K562 (cell line): ENCODE measurements at regions not wholly inside any gene's neighbourhood (a gene's known extent, or its start where the extent isn't known, plus 50 kb on each side); places are given as distances from the start of the nearest gene placed in this dataset.

Experiments
- ATAC-seq: fragments of 200-7000 bp; cut with Tn5 transposase; 3 replicates; pipeline ENCODE4 v1.9.1; 2020; ENCODE audit warnings: moderate library complexity
- BruUV-seq: library from RNA; stranded (reverse); fragments of 400-500 nt; replicated peaks from 2 replicates; lab custom pipeline; 2021; lab: Mats Ljungman, UMichigan
- CTCF ChIA-PET: fragments of 300-600 bp; formaldehyde crosslinking; extraction: SDS; loops from one replicate; lab custom pipeline; 2021; ENCODE audit warnings: low intra/inter-chr PET ratio; lab: Yijun Ruan, JAX
- POLR2A ChIA-PET: fragments of 300-600, 350-650 bp; sonication (Branson Sonifier 250); formaldehyde crosslinking; extraction: SDS; loops from one replicate; lab custom pipeline; 2021; ENCODE audit warnings: antibody characterized with exemption, inconsistent platforms; lab: Yijun Ruan, JAX
- DNase-seq, 4 experiments: peaks; one replicate each; pipeline versions ENCODE4 v3.0.0 to v3.0.0-alpha.2; 2011 to 2018; ENCODE audit warnings: low spot score in 3 of 4, mixed read lengths in 3 of 4; ENCODE audit errors: extremely low read depth in 1 of 4
- FAIRE-seq: peaks from 2 replicates; lab custom pipeline; 2011; peaks lifted over from hg19 to GRCh38; lab: Jason Lieb, UNC
- H2AFZ ChIP-seq: 2 replicates; pipeline ENCODE4 v1.6.0; 2011; ENCODE audit warnings: low read depth, low read length, control low read depth, inconsistent platforms
- H3K27ac ChIP-seq: fragments of 200-600 bp; 3 replicates; pipeline ENCODE4 v1.8.0; 2011; ENCODE audit warnings: low read depth, mild to moderate bottlenecking, control low read depth, inconsistent platforms, low read length, moderate library complexity, mixed read lengths; ENCODE audit errors: extremely low read depth
- H3K27me3 ChIP-seq, 2 experiments: fragments of 300-600 bp in 1 of 2; 2 replicates in 1 of 2; 3 replicates in 1 of 2; pipeline versions ENCODE4 v1.6.0 to v1.8.0; 2011; ENCODE audit warnings: inconsistent platforms in 2 of 2, low read length in 2 of 2, mild to moderate bottlenecking in 1 of 2, mixed read lengths in 1 of 2, moderate library complexity in 1 of 2; ENCODE audit not compliant: control insufficient read depth in 2 of 2, insufficient read depth in 2 of 2
- H3K36me3 ChIP-seq: fragments of 300-600 bp; 3 replicates; pipeline ENCODE4 v1.8.0; 2011; ENCODE audit warnings: mild to moderate bottlenecking, low read length, inconsistent platforms; ENCODE audit not compliant: control insufficient read depth, insufficient read depth
- H3K4me1 ChIP-seq, 2 experiments: fragments of 200-600 bp in 1 of 2; replicated peaks in 1 of 2; 2 replicates in 1 of 2; 3 replicates in 1 of 2; pipeline versions ENCODE4 v1.5.1 to v1.8.0; 2011; ENCODE audit warnings: inconsistent platforms in 2 of 2, low read length in 2 of 2, mild to moderate bottlenecking in 1 of 2, mixed read lengths in 1 of 2, moderate library complexity in 1 of 2; ENCODE audit not compliant: control insufficient read depth in 2 of 2, insufficient read depth in 2 of 2
- H3K4me2 ChIP-seq: 2 replicates; pipeline ENCODE4 v1.6.1; 2011; ENCODE audit warnings: low read length, control low read depth, inconsistent platforms, mixed read lengths; ENCODE audit not compliant: insufficient read depth
- H3K4me3 ChIP-seq: fragments of 200-600 bp; sonication (generic), shearing (Covaris generic); 2 replicates; pipeline ENCODE4 v1.5.1; 2016; ENCODE audit warnings: control low read depth, inconsistent platforms
- H3K79me2 ChIP-seq: fragments of 200-600 bp; 3 replicates; pipeline ENCODE4 v1.8.0; 2011; ENCODE audit warnings: low read length, inconsistent platforms; ENCODE audit not compliant: control insufficient read depth, insufficient read depth
- H3K9ac ChIP-seq, 2 experiments: 2 replicates each; pipeline versions ENCODE4 v1.6.0 to v1.6.1; 2011; ENCODE audit warnings: low read depth in 2 of 2, low read length in 2 of 2, control low read depth in 1 of 2, inconsistent platforms in 1 of 2, mild to moderate bottlenecking in 1 of 2, mixed read lengths in 1 of 2; ENCODE audit not compliant: insufficient read depth in 1 of 2
- H3K9me1 ChIP-seq: one replicate; pipeline ENCODE4 v1.6.0; 2011; ENCODE audit warnings: inconsistent platforms, mild to moderate bottlenecking, low read length, moderate library complexity; ENCODE audit not compliant: control insufficient read depth, insufficient read depth
- H3K9me3 ChIP-seq: replicated peaks from 2 replicates; pipeline ENCODE4 v1.5.1; 2011; ENCODE audit warnings: low read depth, low read length, inconsistent platforms; ENCODE audit not compliant: control insufficient read depth, insufficient read depth
- H4K20me1 ChIP-seq: replicated peaks from 2 replicates; pipeline ENCODE4 v1.6.1; 2011; ENCODE audit warnings: low read length, inconsistent platforms, mixed read lengths; ENCODE audit not compliant: control insufficient read depth, insufficient read depth
- C11orf30 ChIP-seq: fragments of 450-650 bp; IDR thresholded peaks from 2 replicates; pipeline ENCODE4 v1.6.1; 2016; ENCODE audit warnings: low read depth, mild to moderate bottlenecking
- ESRRA ChIP-seq: fragments of 450-650 bp; IDR thresholded peaks from 2 replicates; pipeline ENCODE4 v1.6.1; 2014; ENCODE audit warnings: low read depth, mild to moderate bottlenecking, moderate library complexity, borderline replicate concordance
- FOXP1 ChIP-seq: sonication (generic); formaldehyde crosslinking; IDR thresholded peaks from 2 replicates; pipeline ENCODE4 v1.8.0; 2022; ENCODE audit warnings: mild to moderate bottlenecking, missing genetic modification reagents
- GABPB1 ChIP-seq: sonication (generic); formaldehyde crosslinking; IDR thresholded peaks from 2 replicates; pipeline ENCODE4 v1.8.0; 2022; ENCODE audit warnings: mild to moderate bottlenecking, missing genetic modification reagents
- HNRNPL ChIP-seq: fragments of 200-400 bp; formaldehyde crosslinking; IDR thresholded peaks from 2 replicates; pipeline ENCODE4 v1.6.1; 2017; ENCODE audit warnings: low read depth, mild to moderate bottlenecking, low read length
- MIER1 ChIP-seq: fragments of 450-650 bp; IDR thresholded peaks from 2 replicates; pipeline ENCODE4 v1.6.1; 2016; ENCODE audit warnings: antibody characterized with exemption, mild to moderate bottlenecking, low read depth
- NFIX ChIP-seq: fragments of 250-450 bp; sonication (Bioruptor Pico); IDR thresholded peaks from 2 replicates; pipeline ENCODE4 v1.4.0; 2020; ENCODE audit warnings: low read depth, mild to moderate bottlenecking, moderate library complexity
- SAFB ChIP-seq: fragments of 200-400 bp; formaldehyde crosslinking; IDR thresholded peaks from 2 replicates; pipeline ENCODE4 v1.6.1; 2017; ENCODE audit warnings: low read depth, low read length, borderline replicate concordance
- ZNF316 ChIP-seq: fragments of 450-650 bp; IDR thresholded peaks from 2 replicates; pipeline ENCODE4 v1.6.1; 2016
- ZNF57 ChIP-seq: fragments of 450-650 bp; formaldehyde crosslinking; IDR thresholded peaks from 2 replicates; pipeline ENCODE4 v1.4.0; 2020; ENCODE audit warnings: mild to moderate bottlenecking, moderate library complexity
- WGBS: fragments of 100-300 bp; shearing (Covaris generic); methylation state at CpG from one replicate; pipeline ENCODE4 v1.1.6; 2016; ENCODE audit warnings: low coverage, mixed read lengths; ENCODE audit not compliant: insufficient coverage; ENCODE audit errors: missing lambda C conversion rate; 5-methylcytosine and 5-hydroxymethylcytosine counted together
- in situ Hi-C: fragments of 300-500 bp; cut with MboI; formaldehyde crosslinking; loops from 4 replicates; pipeline ENCODE4 v1.15.0; 2018; ENCODE audit warnings: inconsistent platforms, mixed read lengths
- intact Hi-C: fragments of 100-400 bp; cut with micrococcal nuclease; formaldehyde crosslinking; loops from 2 replicates; pipeline ENCODE4 v1.14.2; 2022
- TF ChIP-seq, protein P1 (sequence below): fragments of 200-400 bp; formaldehyde crosslinking; IDR thresholded peaks from 2 replicates; pipeline ENCODE4 v1.6.1; 2017; ENCODE audit warnings: mild to moderate bottlenecking, low read depth, low read length, moderate library complexity
- TF ChIP-seq, protein P2 (sequence below): fragments of 450-650 bp; IDR thresholded peaks from one replicate; pipeline ENCODE4 v1.6.1; 2018; ENCODE audit warnings: mild to moderate bottlenecking, moderate library complexity; ENCODE audit not compliant: partially characterized antibody

DNA sequence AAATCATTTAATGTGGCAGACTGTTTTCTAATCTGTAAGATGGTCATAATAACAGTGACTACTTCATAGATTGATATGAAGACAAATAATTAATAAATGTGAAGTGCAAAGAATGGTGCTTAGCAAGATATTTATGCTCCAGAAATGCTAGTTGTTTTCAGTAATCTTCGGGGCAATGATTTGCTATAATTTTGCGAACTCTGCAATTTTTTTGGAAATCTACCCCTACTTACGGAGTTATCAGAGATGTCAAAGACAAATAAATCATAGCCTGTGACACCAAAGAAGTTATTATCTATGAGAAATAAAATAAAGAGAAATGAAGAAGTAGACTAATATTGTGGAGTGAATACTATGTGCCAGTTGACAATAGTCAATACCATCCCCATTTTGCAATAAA is 634.1 kb upstream of the LRRC4C start:
- POLR2A ChIA-PET: no interaction called here
- CTCF ChIA-PET: no interaction called here
- 0% methylated on average over 3 of the region's 3 CpGs for WGBS
- DNase-seq (no peak), FAIRE-seq (no peak), ATAC-seq (no peak)
- H3K4me3 ChIP-seq: no peak overlapping the region
- H2AFZ ChIP-seq: no peak overlapping the region
- intact Hi-C loops (no loop called here), in situ Hi-C loops (no loop called here)
- no peaks in the 10 kb centered on the region for H3K27me3 ChIP-seq
- no peak overlapping the region for H3K4me2 ChIP-seq
- no TSS peak for BruUV-seq
- H3K9me1 ChIP-seq: no peaks in the 10 kb centered on the region
- no peak overlapping the region for H3K27ac ChIP-seq
- H3K4me1 ChIP-seq: no peaks in the 10 kb centered on the region
- H4K20me1 ChIP-seq: no peaks in the 10 kb centered on the region
- TF ChIP-seq C11orf30 (peak; percentile 10; the same call in 1 of the 2 replicates), FOXP1 (CRISPR knock-in tag) (no peak), ZNF316 (peak; percentile 17; the same call in 1 of the 2 replicates)
- H3K9ac ChIP-seq: no peak overlapping the region
- no peaks in the 10 kb centered on the region for H3K9me3 ChIP-seq
- no peaks in the 10 kb centered on the region for H3K79me2 ChIP-seq
- H3K36me3 ChIP-seq: no peaks in the 10 kb centered on the region

DNA sequence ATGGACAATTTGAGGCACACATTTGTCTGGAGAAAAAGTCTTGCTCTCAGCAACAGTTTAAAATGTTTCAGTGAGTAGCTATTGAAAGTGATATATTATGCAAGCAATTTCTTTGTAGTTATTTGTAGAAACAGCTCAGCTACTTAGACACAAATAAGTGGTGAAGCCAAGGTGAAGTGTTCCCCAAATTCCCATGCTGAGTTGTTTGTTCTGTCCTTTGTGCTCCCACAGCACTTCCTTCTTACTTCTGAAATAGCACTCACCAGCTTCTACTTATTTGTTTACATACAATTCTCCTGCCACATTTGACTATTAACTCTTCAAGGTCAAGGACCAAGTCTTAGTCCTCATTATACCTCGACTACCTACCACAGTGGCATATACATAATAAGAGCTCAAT is 638.6 kb upstream of the LRRC4C start:
- no peaks in the 10 kb centered on the region for H3K36me3 ChIP-seq
- POLR2A ChIA-PET: no interaction called here
- TF ChIP-seq, protein P1, sequence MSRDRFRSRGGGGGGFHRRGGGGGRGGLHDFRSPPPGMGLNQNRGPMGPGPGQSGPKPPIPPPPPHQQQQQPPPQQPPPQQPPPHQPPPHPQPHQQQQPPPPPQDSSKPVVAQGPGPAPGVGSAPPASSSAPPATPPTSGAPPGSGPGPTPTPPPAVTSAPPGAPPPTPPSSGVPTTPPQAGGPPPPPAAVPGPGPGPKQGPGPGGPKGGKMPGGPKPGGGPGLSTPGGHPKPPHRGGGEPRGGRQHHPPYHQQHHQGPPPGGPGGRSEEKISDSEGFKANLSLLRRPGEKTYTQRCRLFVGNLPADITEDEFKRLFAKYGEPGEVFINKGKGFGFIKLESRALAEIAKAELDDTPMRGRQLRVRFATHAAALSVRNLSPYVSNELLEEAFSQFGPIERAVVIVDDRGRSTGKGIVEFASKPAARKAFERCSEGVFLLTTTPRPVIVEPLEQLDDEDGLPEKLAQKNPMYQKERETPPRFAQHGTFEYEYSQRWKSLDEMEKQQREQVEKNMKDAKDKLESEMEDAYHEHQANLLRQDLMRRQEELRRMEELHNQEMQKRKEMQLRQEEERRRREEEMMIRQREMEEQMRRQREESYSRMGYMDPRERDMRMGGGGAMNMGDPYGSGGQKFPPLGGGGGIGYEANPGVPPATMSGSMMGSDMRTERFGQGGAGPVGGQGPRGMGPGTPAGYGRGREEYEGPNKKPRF: no peak
- no peak for TF ChIP-seq NFIX (CRISPR knock-in tag)
- no peak for TF ChIP-seq ESRRA
- no peak for TF ChIP-seq HNRNPL
- no peak for TF ChIP-seq SAFB
- TF ChIP-seq, protein P2, sequence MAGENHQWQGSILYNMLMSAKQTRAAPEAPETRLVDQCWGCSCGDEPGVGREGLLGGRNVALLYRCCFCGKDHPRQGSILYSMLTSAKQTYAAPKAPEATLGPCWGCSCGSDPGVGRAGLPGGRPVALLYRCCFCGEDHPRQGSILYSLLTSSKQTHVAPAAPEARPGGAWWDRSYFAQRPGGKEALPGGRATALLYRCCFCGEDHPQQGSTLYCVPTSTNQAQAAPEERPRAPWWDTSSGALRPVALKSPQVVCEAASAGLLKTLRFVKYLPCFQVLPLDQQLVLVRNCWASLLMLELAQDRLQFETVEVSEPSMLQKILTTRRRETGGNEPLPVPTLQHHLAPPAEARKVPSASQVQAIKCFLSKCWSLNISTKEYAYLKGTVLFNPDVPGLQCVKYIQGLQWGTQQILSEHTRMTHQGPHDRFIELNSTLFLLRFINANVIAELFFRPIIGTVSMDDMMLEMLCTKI: no peak
- no peak for TF ChIP-seq GABPB1 (CRISPR knock-in tag)
- TF ChIP-seq MIER1: no peak
- no peak for TF ChIP-seq ZNF57

More for the DNA sequence above, 638.6 kb upstream of the LRRC4C start:
- FAIRE-seq (no peak), DNase-seq (no peak), ATAC-seq (no peak)
- Histone ChIP-seq H3K27me3 (no peaks in the 10 kb centered on the region), H3K9ac (no peak overlapping the region), H4K20me1 (no peaks in the 10 kb centered on the region), H2AFZ (no peak overlapping the region), H3K4me1 (no peaks in the 10 kb centered on the region), H3K9me1 (no peaks in the 10 kb centered on the region), H3K9me3 (no peaks in the 10 kb centered on the region), H3K27ac (no peak overlapping the region), H3K4me3 (no peak overlapping the region), H3K79me2 (no peaks in the 10 kb centered on the region), H3K4me2 (no peak overlapping the region)
- intact Hi-C loops: no loop called here
- in situ Hi-C loops: no loop called here
- CTCF ChIA-PET: no interaction called here
- no TSS peak for BruUV-seq
- WGBS: 0% methylated on average over 1 of the region's 1 CpG
